ENCODE measurements at regions not wholly inside any gene's neighbourhood (a gene's known extent, or its start where the extent isn't known, plus 50 kb on each side); places are given as distances from the start of the nearest gene placed in this dataset.

- TF ChIP-seq EP300 (IDR thresholded peaks at IDR 0.05) (no peak), CTCF (IDR thresholded peaks at IDR 0.05) (no peak), POLR2A (IDR thresholded peaks at IDR 0.05) (no peak), POLR2AphosphoS5 (IDR thresholded peaks at IDR 0.05) (no peak)
Observed at GRCh38 chr10:21217748-21218367, 307.6 kb downstream of the SKIDA1 start.
